Testis (tissue), 2 donors: ENCODE measurements at regions not wholly inside any gene's neighbourhood (a gene's known extent, or its start where the extent isn't known, plus 50 kb on each side); places are given as distances from the start of the nearest gene placed in this dataset.

Source experiments
- CTCF ChIP-seq, 3 experiments: fragments of 450-650 bp in 2 of 3; fragments of 200-600 bp in 1 of 3; sonication (generic) in 1 of 3; IDR thresholded peaks; one replicate each; pipeline ENCODE4 v1.5.1; 2016 to 2019; ENCODE audit warnings: antibody characterized with exemption in 3 of 3, mild to moderate bottlenecking in 2 of 3, moderate library complexity in 1 of 3
- POLR2A ChIP-seq: fragments of 450-650 bp; IDR thresholded peaks from one replicate; pipeline ENCODE4 v1.6.1; 2017; ENCODE audit warnings: antibody characterized with exemption, mild to moderate bottlenecking, moderate library complexity

- TF ChIP-seq CTCF (IDR thresholded peaks at IDR 0.05) (no peak), POLR2A (no peak)
Measured at GRCh38 chr12:19012965-19013364, 116.6 kb upstream of the PLEKHA5 start.
